ENCODE measurements at regions not wholly inside any gene's neighbourhood (a gene's known extent, or its start where the extent isn't known, plus 50 kb on each side); places are given as distances from the start of the nearest gene placed in this dataset.

DNA sequence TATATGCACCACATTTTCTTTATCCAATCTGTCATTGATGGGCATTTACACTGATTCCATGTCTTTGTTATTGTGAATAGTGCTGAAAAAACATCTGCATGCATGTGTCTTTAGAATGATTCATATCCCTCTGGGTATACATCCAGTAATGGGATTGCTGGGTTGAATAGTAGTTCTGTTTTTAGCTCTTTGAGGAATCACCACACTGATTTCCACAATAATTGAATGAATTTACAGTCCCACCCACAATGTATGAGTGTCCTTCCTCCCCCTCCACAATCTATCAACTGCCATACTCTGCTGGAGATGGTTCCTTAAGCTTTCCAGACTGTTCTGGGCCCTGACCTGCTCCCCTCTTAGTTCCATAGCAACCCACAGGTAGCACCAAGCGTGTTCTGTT lies 667.0 kb downstream of the LIG4 start:
- no peak for DNase-seq

- peak; percentile 50 for DNase-seq
Observed at GRCh38 chr13:107545946-107546502, 669.3 kb downstream of the LIG4 start.

DNA sequence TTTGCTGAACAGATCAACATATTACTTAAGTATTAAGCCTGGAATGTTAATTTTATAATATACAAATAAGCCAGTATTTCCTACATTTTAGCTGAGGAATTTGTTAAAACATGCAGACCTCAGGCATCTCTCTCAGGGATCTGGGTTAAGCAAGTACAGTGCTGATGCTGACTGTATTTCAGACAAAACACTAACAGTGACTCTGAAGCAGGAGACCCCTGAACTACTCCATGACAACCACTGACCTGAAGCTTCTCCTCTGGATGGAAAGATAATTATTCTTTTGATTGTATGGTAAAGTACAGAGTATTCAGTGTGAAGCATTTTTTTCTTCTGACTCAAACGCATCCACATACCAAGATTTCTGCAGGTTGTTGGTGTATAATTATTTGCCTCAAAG lies 680.8 kb downstream of the LIG4 start:
- no peak for DNase-seq

DNA sequence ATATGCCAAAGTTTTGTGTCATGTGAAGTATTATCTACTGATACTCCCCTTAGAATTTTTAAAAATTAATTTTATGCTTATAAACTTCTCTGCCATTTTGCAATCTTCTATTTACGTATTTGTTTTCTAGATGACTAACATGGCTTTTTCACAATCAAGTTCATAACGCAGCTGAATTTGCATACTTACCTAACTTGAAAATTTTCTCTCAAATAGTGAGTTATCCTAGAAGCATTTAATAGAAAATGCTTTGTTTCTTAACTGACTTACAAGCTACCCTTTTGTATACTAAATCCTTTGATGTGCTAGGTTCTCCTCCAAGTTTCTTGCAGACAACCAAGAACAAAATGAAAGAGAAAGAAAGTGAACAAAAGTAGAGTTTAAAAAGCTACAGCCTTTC lies 683.5 kb downstream of the LIG4 start:
- no peak for DNase-seq

GRCh38 chr13:107531180-107531579 lies 684.2 kb downstream of the LIG4 start:
- DNase-seq: no peak

DNA sequence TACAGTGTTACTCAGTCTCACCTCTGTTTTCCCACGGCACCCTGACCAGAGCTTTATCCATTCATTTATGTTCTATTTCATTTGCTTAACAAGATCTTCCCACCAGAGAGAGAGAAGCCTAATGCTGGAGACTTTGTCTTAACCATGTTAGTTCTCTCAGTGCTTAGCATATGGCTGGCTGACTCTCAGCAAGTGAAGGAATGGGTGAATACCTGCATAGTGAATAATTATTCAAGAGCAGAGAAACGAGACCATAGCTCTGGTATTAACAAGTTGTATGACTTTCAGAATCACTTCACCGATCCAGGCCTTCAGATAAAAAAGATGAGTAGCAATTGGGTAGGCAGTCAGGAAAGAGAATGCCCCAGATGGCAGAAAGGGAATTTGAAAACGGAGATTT lies 686.3 kb downstream of the LIG4 start:
- DNase-seq: no peak

GRCh38 chr13:107518780-107519179 lies 696.6 kb downstream of the LIG4 start:
- DNase-seq: no peak

- no peak for DNase-seq
Observed at GRCh38 chr13:107518292-107518691, 697.0 kb downstream of the LIG4 start.

DNA sequence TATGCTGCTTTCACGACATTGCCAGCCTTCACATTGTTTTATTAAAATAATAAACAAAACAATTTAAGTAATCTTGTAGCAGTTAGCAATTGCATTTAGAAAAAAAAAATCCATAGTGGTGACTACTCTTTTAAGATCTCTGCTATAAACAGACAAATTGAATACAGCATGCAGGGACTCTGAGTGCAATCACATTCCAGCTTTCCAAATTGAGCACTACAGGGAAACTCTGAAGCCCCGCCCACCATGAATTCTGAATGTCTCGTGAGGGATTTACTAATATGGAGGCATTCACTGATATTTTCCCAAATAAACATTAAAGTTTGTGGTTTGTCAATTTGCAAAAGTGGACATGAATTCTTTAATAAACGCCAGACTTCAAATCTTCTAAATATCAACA lies 698.8 kb downstream of the LIG4 start:
- DNase-seq: no peak

GRCh38 chr13:107512551-107512950 lies 702.8 kb downstream of the LIG4 start:
- no peak for DNase-seq

GRCh38 chr13:107497661-107498060 lies 717.7 kb downstream of the LIG4 start:
- DNase-seq: no peak

DNA sequence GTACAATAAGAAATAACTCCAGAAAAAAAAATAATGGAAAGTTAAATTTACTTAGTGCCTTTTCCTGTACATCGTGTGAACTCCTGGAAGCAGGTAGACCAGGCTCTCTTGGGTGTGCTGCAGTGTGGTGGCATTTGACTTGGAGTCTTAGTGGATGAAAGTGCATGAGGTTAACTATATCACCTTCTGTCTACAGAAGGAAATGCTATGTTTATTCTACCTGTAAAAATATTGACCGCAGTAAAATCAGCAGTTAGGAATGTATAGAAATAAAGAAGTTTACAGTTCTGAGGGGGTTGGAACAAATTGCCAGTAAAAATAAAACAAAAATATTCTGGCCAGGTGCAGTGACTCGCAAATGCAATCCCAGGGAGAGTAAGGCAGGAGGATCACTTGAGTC lies 722.1 kb downstream of the LIG4 start:
- no peak for DNase-seq

- no peak for DNase-seq
Observed at GRCh38 chr13:107482688-107483087, 732.6 kb downstream of the LIG4 start.

DNA sequence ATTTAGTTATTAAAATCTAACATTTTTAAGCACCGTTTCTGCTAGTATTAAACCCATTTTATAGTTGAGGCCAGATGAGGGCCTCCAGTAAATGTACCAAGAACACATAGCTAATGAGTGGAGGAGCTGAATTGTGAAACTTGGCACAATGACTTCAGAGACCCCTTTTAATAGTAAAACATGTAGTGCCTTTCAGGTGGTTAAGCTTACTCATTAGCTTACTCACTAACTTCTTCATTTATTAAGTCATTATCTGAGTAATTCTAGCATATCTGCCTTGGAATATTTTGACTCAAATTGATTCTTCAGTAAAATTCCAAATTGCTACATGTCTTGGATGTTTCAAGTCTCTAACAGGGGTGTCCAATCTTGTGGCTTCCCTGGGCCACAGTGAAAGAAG lies 735.2 kb downstream of the LIG4 start:
- no peak for DNase-seq

GRCh38 chr13:107477772-107478379 lies 737.5 kb downstream of the LIG4 start:
- no peak for DNase-seq

DNA sequence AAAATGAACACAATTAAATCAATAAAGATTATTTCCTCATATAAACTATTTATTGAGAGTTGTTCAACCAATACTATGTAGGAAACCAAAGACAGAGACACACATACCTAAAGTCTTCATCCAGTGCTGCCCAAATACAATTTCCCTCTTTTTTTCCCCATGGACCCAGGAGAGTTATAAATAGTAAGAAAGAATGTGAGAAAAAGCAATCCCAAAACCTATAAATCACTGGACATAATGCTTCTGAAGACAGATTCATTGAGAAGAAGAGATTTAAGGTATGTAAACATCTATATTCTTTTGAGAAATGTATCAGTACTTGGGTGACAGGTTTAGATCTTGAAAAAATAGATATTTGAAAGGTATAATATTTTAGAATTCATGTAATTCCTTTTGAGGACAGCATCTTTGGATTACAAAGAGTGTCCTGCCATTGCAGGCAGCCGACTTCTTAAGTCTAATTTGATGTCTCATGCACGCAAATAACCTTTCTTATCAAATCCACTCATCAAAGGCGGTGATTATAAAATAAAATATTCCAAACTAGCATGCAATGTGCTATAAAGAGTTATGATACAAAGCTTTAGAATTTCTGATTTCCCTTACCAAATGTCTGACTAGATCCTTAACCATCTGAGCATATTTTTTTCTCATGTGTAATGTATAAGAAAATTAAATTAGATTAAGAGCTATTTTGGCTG lies 739.4 kb downstream of the LIG4 start:
- DNase-seq: no peak

DNA sequence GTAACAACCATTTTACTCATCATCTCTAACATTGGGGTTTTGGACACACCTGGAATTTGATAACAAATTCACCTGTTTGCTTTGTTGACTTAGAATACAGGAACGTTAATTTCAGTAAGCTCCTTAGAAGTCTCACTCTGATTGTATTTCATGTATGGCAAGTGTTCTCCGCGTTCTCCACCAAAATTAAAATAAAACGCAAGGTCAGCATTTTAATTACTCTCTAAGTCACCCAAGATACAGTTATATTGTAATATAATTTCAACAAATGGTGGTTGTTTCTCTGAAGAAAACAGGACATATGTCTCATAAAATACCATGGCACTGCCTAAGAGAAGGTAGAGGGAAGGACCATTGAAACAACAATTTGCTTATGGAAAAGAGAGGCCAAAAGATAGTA lies 742.1 kb downstream of the LIG4 start:
- DNase-seq: no peak

DNA sequence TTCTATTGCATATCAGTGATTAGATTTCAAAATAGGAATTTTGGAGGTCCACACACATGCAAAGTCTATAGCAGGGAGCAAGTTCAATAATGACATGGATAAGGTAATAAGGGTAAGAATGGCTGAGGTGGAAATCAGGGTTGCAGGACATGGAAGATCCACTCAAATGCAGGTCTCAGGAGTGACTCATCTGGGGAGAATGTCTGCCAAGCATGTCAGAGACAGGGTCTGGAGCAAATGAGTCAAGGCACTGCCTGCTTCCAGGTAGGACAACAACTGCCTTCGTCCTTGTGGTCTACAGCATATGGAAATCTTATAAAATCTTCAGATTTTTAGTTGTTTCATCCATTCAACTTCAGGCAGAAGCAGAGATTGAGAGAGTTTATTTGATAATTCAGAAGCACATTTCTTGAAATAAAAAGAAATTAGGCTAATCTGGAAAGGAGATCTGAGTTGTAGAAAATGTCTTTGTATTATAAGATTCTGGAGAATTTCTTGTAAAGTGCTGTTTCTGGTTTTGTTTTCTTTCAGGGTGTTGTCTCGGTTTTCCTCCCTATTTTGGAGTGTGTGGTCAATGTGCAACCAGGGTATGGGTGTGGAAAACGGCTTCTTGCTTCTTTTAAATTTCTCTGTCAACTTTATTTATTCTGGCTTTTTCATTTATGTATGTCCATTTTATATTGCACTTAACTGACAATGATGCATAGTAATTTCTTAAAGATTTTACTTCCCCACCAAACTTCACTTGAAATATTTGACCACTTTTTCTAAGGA lies 748.8 kb downstream of the LIG4 start:
- DNase-seq: no peak

DNA sequence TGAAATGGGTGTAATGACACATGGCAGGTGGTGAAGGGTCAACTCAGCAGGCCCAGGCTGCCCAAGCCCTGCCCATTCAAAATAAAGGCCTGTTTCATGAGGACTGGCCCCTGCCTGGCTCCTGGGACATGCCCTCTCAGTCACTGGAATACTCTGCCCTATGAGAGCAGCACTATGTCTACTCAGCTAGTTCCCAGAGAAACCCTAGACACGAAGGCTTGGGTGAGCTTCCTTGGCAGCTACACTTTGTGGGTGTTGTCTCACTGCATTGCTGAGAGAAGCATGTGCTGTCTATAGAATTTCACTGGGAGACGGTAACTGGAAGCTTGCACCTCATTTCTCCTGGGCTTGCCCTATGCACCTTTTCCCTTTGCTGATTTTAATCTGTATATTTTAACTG lies 752.8 kb downstream of the LIG4 start:
- DNase-seq: no peak

GRCh38 chr13:107461751-107462150 lies 753.6 kb downstream of the LIG4 start:
- DNase-seq: no peak

- no peak for DNase-seq
Observed at GRCh38 chr13:107459430-107459829, 755.9 kb downstream of the LIG4 start.

- DNase-seq: peak; percentile 39
Observed at GRCh38 chr13:107458269-107458668, 757.1 kb downstream of the LIG4 start.

DNA sequence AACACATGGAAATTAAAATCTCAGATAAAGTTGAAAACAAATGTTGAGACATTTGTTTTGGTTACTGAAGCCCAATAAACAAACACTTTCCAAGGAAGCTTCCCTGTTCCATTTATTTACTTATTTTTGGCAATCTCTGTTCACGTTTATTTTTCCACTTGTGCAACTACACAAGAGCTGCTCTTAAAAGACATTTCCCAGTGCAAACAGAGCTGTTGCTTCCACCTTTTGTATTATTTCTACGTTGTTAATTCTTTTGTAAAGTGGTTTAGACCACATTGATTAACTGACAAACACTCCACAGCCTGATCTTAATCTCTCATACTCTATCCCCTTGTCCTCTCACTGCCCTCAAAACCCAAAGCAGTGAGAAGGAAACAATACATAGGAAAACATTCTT lies 757.6 kb downstream of the LIG4 start:
- peak; percentile 62 for DNase-seq

DNA sequence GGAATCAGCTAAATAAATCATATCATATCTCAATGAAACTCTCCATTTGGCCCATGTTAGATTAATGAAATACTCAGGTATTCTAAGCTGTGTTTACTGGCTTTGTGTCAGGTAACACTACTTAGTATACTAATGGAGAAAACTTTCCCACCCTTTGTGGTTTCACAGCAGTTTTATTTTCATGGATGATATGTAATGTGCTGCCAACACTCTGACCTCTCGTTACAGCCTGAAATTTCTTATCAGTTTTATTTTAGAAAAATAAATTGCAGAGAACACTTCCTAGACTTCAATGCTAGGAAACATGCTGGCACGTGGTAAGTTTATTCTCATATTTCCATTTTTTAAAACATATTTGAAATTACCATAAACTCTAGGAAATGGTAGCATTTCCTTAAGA lies 758.9 kb downstream of the LIG4 start:
- DNase-seq: no peak
